SK-N-SH treated with all-trans-retinoic acid at 6 μM for 48 hours (cell line): ENCODE measurements at regions not wholly inside any gene's neighbourhood (a gene's known extent, or its start where the extent isn't known, plus 50 kb on each side); places are given as distances from the start of the nearest gene placed in this dataset.

Experiments
- CREB5 ChIP-seq: fragments of 250-450 bp; sonication (Bioruptor Pico); IDR thresholded peaks from 2 replicates; pipeline ENCODE4 v1.5.1; 2020; ENCODE audit warnings: low read depth, mild to moderate bottlenecking, moderate library complexity
- PATZ1 ChIP-seq: fragments of 250-450 bp; sonication (Bioruptor Pico); IDR thresholded peaks from 2 replicates; pipeline ENCODE4 v1.8.0; 2020; ENCODE audit warnings: mild to moderate bottlenecking, moderate library complexity, borderline replicate concordance
- PPARA ChIP-seq: fragments of 250-450 bp; sonication (Bioruptor Pico); IDR thresholded peaks from 2 replicates; pipeline ENCODE4 v1.5.0; 2020; ENCODE audit warnings: mild to moderate bottlenecking, borderline replicate concordance

DNA sequence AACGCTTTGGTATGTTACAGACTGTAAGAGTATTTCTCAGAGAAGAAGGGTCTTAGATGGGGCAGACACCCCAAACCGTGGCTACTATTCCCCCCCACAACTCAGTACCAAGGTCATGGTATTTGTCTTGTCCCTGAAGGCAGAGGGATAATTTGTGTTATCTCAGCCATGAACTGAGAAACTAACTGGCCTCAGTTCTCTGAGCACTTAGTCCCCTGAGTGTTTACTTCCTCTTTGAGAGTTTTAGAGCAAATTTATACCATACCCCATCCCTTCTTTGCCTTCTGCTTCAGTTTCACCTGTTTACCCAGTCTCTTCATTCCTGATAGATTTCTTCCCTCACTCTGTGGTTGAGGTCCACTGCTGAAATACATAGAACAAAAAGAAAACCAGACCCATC, 183.9 kb downstream of the LRRC70 start:
- TF ChIP-seq PPARA (CRISPR knock-in tag) (no peak), PATZ1 (no peak), CREB5 (no peak)
